NB4 (cell line): ENCODE measurements at regions not wholly inside any gene's neighbourhood (a gene's known extent, or its start where the extent isn't known, plus 50 kb on each side); places are given as distances from the start of the nearest gene placed in this dataset.

ENCODE experiments used
- DNase-seq: peaks from one replicate; pipeline ENCODE4 v3.0.0; 2010; ENCODE audit warnings: low read depth
- H3K4me3 ChIP-seq: one replicate; pipeline ENCODE4 v1.5.1; 2011; ENCODE audit warnings: mild to moderate bottlenecking, low read depth, low read length, moderate library complexity
- CTCF ChIP-seq: IDR thresholded peaks from one replicate; pipeline ENCODE4 v1.5.1; 2012; ENCODE audit warnings: low read depth, low read length
- MAX ChIP-seq: IDR thresholded peaks from 2 replicates; pipeline ENCODE4 v1.6.1; 2011; ENCODE audit warnings: low read depth, low read length
- MYC ChIP-seq: IDR thresholded peaks from 2 replicates; pipeline ENCODE4 v1.6.1; 2011; ENCODE audit warnings: low read depth, low read length
- POLR2A ChIP-seq: IDR thresholded peaks from 2 replicates; pipeline ENCODE4 v1.6.1; 2011; ENCODE audit warnings: mild to moderate bottlenecking; ENCODE audit not compliant: insufficient read length; ENCODE audit errors: extremely low read depth

GRCh38 chr14:51479584-51480325 is 172.0 kb upstream of the FRMD6 start:
- H3K4me3 ChIP-seq = no peak overlapping the region
- DNase-seq = no peak
- no peak for TF ChIP-seq MYC
- no peak for TF ChIP-seq CTCF
- TF ChIP-seq POLR2A = no peak
- TF ChIP-seq MAX = no peak

- no peak for TF ChIP-seq MYC
- no peak for TF ChIP-seq MAX
- TF ChIP-seq POLR2A = no peak
- no peak for TF ChIP-seq CTCF
- H3K4me3 ChIP-seq = no peak overlapping the region
- no peak for DNase-seq
Measured at GRCh38 chr14:51481643-51482042, 170.1 kb upstream of the FRMD6 start.

GRCh38 chr14:51482102-51482501 is 169.6 kb upstream of the FRMD6 start:
- TF ChIP-seq POLR2A = no peak
- TF ChIP-seq CTCF = no peak
- TF ChIP-seq MYC = no peak
- TF ChIP-seq MAX = no peak
- no peak for DNase-seq
- H3K4me3 ChIP-seq = no peak overlapping the region

- TF ChIP-seq MAX (no peak), MYC (no peak), CTCF (no peak), POLR2A (no peak)
- no peak overlapping the region for H3K4me3 ChIP-seq
- DNase-seq = no peak
Measured at GRCh38 chr14:51484485-51484884, 167.2 kb upstream of the FRMD6 start.

GRCh38 chr14:51485733-51486132 is 166.0 kb upstream of the FRMD6 start:
- TF ChIP-seq CTCF (no peak), MAX (no peak), MYC (no peak), POLR2A (no peak)
- H3K4me3 ChIP-seq = no peak overlapping the region
- DNase-seq = no peak
